ENCODE measurements at regions not wholly inside any gene's neighbourhood (a gene's known extent, or its start where the extent isn't known, plus 50 kb on each side); places are given as distances from the start of the nearest gene placed in this dataset.

DNA sequence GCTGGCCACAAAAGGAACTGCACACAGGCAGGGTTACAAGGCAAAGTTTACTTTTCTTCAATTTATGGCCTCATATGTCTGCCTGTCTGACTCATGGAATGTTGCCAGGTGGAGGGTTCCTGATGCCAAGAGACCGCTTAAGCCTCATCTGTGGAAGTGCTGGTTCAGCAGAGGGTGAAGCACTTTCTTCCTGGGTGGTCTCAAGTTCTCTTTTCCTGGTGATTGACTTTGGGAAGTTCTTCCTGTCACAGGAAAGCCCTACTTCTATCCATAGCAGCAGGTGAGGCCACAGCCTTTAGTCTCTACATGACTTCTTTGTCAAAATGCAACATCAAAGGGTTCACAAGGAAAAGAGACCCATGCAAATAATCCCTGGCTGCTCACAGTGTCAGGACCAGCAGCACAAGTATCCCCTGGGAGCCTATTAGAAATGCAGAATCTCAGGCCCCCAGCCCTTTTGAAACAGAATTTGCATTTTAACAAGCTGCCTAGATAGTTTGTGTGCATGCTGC, 81.4 kb upstream of the IGFBP7 start:
- peaks cover 6% of the 10 kb centered on the region; the same call in 1 of the 2 replicates for H3K4me1 ChIP-seq (ENCODE audit: control insufficient read depth, insufficient read depth, low read length)
- H3K4me3 ChIP-seq (ENCODE audit: low read depth, low read length): no peak overlapping the region
- peak overlapping the region; percentile 44; the same call in 1 of the 2 replicates for H3K27ac ChIP-seq (ENCODE audit: extremely low read depth, low read depth, low read length)
- H3K36me3 ChIP-seq (ENCODE audit: control insufficient read depth in 2 of 2, insufficient read depth in 1 of 2, low read length in 2 of 2): no peaks in the 10 kb centered on the region
- POLR2A ChIA-PET: interaction anchor here (0.6 kb wide), 1 partner anchor 81 kb away, joined by 3 read pairs; the partner anchor contains the start of gene IGFBP7
- no peaks in the 10 kb centered on the region for H3K9me3 ChIP-seq (ENCODE audit: control insufficient read depth, insufficient read depth, low read depth, low read length)
- CTCF ChIA-PET: interaction anchor here (0.6 to 2.6 kb wide), 20 partner anchors 9 to 1085 kb away, joined by 3 to 32 read pairs (median 5); no protein-coding TSS in a partner anchor
- no peak for TF ChIP-seq ZNF37A (tag by site-specific recombination; IDR thresholded peaks at IDR 0.05)
- TF ChIP-seq ZNF558 (tag by site-specific recombination; IDR thresholded peaks at IDR 0.05): no peak
- TF ChIP-seq, protein P1, sequence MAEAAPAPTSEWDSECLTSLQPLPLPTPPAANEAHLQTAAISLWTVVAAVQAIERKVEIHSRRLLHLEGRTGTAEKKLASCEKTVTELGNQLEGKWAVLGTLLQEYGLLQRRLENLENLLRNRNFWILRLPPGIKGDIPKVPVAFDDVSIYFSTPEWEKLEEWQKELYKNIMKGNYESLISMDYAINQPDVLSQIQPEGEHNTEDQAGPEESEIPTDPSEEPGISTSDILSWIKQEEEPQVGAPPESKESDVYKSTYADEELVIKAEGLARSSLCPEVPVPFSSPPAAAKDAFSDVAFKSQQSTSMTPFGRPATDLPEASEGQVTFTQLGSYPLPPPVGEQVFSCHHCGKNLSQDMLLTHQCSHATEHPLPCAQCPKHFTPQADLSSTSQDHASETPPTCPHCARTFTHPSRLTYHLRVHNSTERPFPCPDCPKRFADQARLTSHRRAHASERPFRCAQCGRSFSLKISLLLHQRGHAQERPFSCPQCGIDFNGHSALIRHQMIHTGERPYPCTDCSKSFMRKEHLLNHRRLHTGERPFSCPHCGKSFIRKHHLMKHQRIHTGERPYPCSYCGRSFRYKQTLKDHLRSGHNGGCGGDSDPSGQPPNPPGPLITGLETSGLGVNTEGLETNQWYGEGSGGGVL (tag by site-specific recombination; IDR thresholded peaks at IDR 0.05): 0 out of 2 replicates have a peak, but pooled peaks have one; percentile 42
- TF ChIP-seq, protein P2, sequence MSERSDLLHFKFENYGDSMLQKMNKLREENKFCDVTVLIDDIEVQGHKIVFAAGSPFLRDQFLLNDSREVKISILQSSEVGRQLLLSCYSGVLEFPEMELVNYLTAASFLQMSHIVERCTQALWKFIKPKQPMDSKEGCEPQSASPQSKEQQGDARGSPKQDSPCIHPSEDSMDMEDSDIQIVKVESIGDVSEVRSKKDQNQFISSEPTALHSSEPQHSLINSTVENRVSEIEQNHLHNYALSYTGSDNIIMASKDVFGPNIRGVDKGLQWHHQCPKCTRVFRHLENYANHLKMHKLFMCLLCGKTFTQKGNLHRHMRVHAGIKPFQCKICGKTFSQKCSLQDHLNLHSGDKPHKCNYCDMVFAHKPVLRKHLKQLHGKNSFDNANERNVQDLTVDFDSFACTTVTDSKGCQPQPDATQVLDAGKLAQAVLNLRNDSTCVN (tag by site-specific recombination; optimal IDR thresholded peaks at IDR 0.05): no peak
- TF ChIP-seq, protein P3, sequence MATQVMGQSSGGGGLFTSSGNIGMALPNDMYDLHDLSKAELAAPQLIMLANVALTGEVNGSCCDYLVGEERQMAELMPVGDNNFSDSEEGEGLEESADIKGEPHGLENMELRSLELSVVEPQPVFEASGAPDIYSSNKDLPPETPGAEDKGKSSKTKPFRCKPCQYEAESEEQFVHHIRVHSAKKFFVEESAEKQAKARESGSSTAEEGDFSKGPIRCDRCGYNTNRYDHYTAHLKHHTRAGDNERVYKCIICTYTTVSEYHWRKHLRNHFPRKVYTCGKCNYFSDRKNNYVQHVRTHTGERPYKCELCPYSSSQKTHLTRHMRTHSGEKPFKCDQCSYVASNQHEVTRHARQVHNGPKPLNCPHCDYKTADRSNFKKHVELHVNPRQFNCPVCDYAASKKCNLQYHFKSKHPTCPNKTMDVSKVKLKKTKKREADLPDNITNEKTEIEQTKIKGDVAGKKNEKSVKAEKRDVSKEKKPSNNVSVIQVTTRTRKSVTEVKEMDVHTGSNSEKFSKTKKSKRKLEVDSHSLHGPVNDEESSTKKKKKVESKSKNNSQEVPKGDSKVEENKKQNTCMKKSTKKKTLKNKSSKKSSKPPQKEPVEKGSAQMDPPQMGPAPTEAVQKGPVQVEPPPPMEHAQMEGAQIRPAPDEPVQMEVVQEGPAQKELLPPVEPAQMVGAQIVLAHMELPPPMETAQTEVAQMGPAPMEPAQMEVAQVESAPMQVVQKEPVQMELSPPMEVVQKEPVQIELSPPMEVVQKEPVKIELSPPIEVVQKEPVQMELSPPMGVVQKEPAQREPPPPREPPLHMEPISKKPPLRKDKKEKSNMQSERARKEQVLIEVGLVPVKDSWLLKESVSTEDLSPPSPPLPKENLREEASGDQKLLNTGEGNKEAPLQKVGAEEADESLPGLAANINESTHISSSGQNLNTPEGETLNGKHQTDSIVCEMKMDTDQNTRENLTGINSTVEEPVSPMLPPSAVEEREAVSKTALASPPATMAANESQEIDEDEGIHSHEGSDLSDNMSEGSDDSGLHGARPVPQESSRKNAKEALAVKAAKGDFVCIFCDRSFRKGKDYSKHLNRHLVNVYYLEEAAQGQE (tag by site-specific recombination; IDR thresholded peaks at IDR 0.05): no peak
- TF ChIP-seq BCL11B (tag by site-specific recombination; IDR thresholded peaks at IDR 0.05; ENCODE audit: low read depth): no peak
- no peak for TF ChIP-seq ZNF561 (tag by site-specific recombination; IDR thresholded peaks at IDR 0.05; ENCODE audit: borderline replicate concordance)
- no peak for TF ChIP-seq KLF7 (tag by site-specific recombination; IDR thresholded peaks at IDR 0.05; ENCODE audit: borderline replicate concordance)
- peak; percentile 23; the same call in 1 of the 2 replicates for TF ChIP-seq FEZF1 (tag by site-specific recombination; IDR thresholded peaks at IDR 0.05)
- no peak for TF ChIP-seq ZNF791 (tag by site-specific recombination; IDR thresholded peaks at IDR 0.05)
- TF ChIP-seq, protein P4, sequence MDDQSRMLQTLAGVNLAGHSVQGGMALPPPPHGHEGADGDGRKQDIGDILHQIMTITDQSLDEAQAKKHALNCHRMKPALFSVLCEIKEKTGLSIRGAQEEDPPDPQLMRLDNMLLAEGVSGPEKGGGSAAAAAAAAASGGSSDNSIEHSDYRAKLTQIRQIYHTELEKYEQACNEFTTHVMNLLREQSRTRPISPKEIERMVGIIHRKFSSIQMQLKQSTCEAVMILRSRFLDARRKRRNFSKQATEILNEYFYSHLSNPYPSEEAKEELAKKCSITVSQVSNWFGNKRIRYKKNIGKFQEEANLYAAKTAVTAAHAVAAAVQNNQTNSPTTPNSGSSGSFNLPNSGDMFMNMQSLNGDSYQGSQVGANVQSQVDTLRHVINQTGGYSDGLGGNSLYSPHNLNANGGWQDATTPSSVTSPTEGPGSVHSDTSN (CRISPR knock-in tag; IDR thresholded peaks at IDR 0.05): no peak
- TF ChIP-seq, protein P5, sequence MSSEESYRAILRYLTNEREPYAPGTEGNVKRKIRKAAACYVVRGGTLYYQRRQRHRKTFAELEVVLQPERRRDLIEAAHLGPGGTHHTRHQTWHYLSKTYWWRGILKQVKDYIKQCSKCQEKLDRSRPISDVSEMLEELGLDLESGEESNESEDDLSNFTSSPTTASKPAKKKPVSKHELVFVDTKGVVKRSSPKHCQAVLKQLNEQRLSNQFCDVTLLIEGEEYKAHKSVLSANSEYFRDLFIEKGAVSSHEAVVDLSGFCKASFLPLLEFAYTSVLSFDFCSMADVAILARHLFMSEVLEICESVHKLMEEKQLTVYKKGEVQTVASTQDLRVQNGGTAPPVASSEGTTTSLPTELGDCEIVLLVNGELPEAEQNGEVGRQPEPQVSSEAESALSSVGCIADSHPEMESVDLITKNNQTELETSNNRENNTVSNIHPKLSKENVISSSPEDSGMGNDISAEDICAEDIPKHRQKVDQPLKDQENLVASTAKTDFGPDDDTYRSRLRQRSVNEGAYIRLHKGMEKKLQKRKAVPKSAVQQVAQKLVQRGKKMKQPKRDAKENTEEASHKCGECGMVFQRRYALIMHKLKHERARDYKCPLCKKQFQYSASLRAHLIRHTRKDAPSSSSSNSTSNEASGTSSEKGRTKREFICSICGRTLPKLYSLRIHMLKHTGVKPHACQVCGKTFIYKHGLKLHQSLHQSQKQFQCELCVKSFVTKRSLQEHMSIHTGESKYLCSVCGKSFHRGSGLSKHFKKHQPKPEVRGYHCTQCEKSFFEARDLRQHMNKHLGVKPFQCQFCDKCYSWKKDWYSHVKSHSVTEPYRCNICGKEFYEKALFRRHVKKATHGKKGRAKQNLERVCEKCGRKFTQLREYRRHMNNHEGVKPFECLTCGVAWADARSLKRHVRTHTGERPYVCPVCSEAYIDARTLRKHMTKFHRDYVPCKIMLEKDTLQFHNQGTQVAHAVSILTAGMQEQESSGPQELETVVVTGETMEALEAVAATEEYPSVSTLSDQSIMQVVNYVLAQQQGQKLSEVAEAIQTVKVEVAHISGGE (tag by site-specific recombination; conservative IDR thresholded peaks at IDR 0.05; ENCODE audit: low read depth): no peak
- TF ChIP-seq ZNF354C (tag by site-specific recombination; IDR thresholded peaks at IDR 0.05; ENCODE audit: borderline replicate concordance, low read depth): no peak
- TF ChIP-seq GLIS1 (tag by site-specific recombination; IDR thresholded peaks at IDR 0.05): peak; percentile 63
- TF ChIP-seq, protein P6, sequence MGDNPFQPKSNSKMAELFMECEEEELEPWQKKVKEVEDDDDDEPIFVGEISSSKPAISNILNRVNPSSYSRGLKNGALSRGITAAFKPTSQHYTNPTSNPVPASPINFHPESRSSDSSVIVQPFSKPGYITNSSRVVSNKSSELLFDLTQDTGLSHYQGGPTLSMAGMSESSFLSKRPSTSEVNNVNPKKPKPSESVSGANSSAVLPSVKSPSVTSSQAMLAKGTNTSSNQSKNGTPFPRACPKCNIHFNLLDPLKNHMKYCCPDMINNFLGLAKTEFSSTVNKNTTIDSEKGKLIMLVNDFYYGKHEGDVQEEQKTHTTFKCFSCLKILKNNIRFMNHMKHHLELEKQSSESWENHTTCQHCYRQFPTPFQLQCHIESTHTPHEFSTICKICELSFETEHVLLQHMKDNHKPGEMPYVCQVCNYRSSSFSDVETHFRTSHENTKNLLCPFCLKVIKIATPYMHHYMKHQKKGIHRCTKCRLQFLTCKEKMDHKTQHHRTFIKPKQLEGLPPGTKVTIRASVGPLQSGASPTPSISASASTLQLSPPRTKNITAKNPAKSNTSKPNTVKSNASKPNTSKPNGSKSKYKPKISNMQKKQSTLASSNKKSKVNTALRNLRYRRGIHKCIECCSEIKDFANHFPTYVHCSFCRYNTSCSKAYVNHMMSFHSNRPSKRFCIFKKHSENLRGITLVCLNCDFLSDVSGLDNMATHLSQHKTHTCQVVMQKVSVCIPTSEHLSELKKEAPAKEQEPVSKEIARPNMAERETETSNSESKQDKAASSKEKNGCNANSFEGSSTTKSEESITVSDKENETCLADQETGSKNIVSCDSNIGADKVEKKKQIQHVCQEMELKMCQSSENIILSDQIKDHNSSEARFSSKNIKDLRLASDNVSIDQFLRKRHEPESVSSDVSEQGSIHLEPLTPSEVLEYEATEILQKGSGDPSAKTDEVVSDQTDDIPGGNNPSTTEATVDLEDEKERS (tag by site-specific recombination; IDR thresholded peaks at IDR 0.05): no peak
- TF ChIP-seq GFI1B (tag by site-specific recombination; IDR thresholded peaks at IDR 0.05): no peak
- no peak for TF ChIP-seq ZNF600 (tag by site-specific recombination; IDR thresholded peaks at IDR 0.05)
- no peak for TF ChIP-seq ZBTB8A (tag by site-specific recombination; IDR thresholded peaks at IDR 0.05)
- TF ChIP-seq, protein P7, sequence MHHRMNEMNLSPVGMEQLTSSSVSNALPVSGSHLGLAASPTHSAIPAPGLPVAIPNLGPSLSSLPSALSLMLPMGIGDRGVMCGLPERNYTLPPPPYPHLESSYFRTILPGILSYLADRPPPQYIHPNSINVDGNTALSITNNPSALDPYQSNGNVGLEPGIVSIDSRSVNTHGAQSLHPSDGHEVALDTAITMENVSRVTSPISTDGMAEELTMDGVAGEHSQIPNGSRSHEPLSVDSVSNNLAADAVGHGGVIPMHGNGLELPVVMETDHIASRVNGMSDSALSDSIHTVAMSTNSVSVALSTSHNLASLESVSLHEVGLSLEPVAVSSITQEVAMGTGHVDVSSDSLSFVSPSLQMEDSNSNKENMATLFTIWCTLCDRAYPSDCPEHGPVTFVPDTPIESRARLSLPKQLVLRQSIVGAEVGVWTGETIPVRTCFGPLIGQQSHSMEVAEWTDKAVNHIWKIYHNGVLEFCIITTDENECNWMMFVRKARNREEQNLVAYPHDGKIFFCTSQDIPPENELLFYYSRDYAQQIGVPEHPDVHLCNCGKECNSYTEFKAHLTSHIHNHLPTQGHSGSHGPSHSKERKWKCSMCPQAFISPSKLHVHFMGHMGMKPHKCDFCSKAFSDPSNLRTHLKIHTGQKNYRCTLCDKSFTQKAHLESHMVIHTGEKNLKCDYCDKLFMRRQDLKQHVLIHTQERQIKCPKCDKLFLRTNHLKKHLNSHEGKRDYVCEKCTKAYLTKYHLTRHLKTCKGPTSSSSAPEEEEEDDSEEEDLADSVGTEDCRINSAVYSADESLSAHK (tag by site-specific recombination; IDR thresholded peaks at IDR 0.05): 0 out of 2 replicates have a peak, but pooled peaks have one; percentile 12
